ENCODE measurements at regions not wholly inside any gene's neighbourhood (a gene's known extent, or its start where the extent isn't known, plus 50 kb on each side); places are given as distances from the start of the nearest gene placed in this dataset.

DNA sequence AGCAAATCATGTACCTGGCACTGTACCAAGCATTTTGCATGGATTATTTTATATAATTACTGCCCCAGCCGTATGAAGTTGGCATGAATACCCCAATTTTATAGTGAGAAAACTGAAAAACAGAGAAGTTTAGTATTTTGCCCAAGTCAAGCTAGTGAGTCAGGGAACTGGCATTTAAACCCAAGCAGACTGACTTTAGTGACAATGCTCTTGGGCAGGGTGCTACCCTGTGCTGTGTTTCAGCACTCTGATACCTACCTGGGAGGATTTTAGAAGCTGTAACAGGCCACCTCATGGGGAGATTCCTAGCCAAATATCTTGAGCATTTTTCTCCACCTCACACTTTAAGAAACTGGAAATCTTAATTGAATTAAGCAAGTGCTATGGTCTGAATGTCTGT is 98.1 kb upstream of the MAX start:
- H3K27ac ChIP-seq (ENCODE audit: insufficient read depth, low read length, poor library complexity, severe bottlenecking): no peak overlapping the region
- H3K27me3 ChIP-seq (replicated peaks; ENCODE audit: control insufficient read depth, insufficient read depth, low read length, poor library complexity, severe bottlenecking): no peaks in the 10 kb centered on the region
- H3K4me1 ChIP-seq (ENCODE audit: control insufficient read depth, insufficient read depth, low read length, poor library complexity, severe bottlenecking): peaks cover 6% of the 10 kb centered on the region
- H3K9me3 ChIP-seq (ENCODE audit: control insufficient read depth, low read length): no peaks in the 10 kb centered on the region
- H3K4me3 ChIP-seq (ENCODE audit: insufficient read depth, low read depth, low read length, poor library complexity, severe bottlenecking): no peak overlapping the region
- DNase-seq: no peak
- H3K36me3 ChIP-seq (ENCODE audit: control insufficient read depth, insufficient read depth, low read length): no peaks in the 10 kb centered on the region

DNA sequence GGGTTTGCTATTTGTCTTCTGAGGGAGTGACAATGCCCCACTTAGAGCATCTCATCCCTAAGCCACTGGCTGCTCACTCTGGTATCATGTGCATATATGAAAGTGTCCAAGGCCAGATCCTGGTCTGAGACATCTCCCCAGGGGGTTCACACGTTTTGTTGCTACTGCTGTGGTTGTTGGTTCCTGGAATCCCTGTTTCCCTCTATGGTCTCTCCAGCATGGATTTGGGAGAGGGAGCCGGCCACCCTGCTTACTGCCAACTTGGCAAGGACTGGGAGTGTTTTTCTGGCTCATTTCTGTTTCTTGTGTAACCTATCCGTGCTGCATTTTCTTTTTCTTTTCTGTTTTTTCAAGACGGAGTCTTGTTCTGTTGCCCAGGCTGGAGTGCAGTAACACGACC is 101.3 kb upstream of the MAX start:
- H3K4me1 ChIP-seq (ENCODE audit: control insufficient read depth, insufficient read depth, low read length, poor library complexity, severe bottlenecking): peaks cover 34% of the 10 kb centered on the region
- no peak overlapping the region for H3K27ac ChIP-seq (ENCODE audit: insufficient read depth, low read length, poor library complexity, severe bottlenecking)
- DNase-seq: no peak
- H3K36me3 ChIP-seq (ENCODE audit: control insufficient read depth, insufficient read depth, low read length): no peaks in the 10 kb centered on the region
- no peak overlapping the region for H3K4me3 ChIP-seq (ENCODE audit: insufficient read depth, low read depth, low read length, poor library complexity, severe bottlenecking)
- H3K9me3 ChIP-seq (ENCODE audit: control insufficient read depth, low read length): no peaks in the 10 kb centered on the region
- H3K27me3 ChIP-seq (replicated peaks; ENCODE audit: control insufficient read depth, insufficient read depth, low read length, poor library complexity, severe bottlenecking): no peaks in the 10 kb centered on the region

GRCh38 chr14:65204056-65204455 is 101.7 kb upstream of the MAX start:
- Histone ChIP-seq H3K9me3 (ENCODE audit: control insufficient read depth, low read length) (no peaks in the 10 kb centered on the region), H3K27me3 (replicated peaks; ENCODE audit: control insufficient read depth, insufficient read depth, low read length, poor library complexity, severe bottlenecking) (no peaks in the 10 kb centered on the region), H3K27ac (ENCODE audit: insufficient read depth, low read length, poor library complexity, severe bottlenecking) (no peak overlapping the region), H3K4me1 (ENCODE audit: control insufficient read depth, insufficient read depth, low read length, poor library complexity, severe bottlenecking) (peaks cover 39% of the 10 kb centered on the region), H3K4me3 (ENCODE audit: insufficient read depth, low read depth, low read length, poor library complexity, severe bottlenecking) (no peak overlapping the region), H3K36me3 (ENCODE audit: control insufficient read depth, insufficient read depth, low read length) (no peaks in the 10 kb centered on the region)
- DNase-seq: no peak

DNA sequence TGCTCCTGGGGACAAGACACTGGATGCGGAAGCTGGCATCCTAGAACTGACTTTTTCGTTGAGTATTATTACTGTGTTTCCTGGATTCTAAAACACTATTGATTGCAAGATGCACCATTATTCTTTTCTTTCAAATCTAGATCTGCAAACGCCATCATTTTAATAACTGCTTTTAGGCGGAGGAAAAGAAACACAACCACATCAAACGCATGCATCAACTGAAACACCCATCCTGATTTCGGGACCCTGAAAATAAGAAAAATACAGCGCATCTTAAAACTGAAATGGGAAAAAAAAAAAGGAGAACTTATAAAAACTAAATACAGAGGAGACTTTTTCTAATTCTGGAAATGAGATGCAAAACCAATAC is 103.7 kb upstream of the MAX start:
- H3K36me3 ChIP-seq (ENCODE audit: control insufficient read depth, insufficient read depth, low read length): no peaks in the 10 kb centered on the region
- H3K9me3 ChIP-seq (ENCODE audit: control insufficient read depth, low read length): no peaks in the 10 kb centered on the region
- no peak for DNase-seq
- H3K4me1 ChIP-seq (ENCODE audit: control insufficient read depth, insufficient read depth, low read length, poor library complexity, severe bottlenecking): peaks cover 51% of the 10 kb centered on the region
- peak overlapping the region; percentile 53 for H3K27ac ChIP-seq (ENCODE audit: insufficient read depth, low read length, poor library complexity, severe bottlenecking)
- H3K4me3 ChIP-seq (ENCODE audit: insufficient read depth, low read depth, low read length, poor library complexity, severe bottlenecking): peak overlapping the region; percentile 6
- no peaks in the 10 kb centered on the region for H3K27me3 ChIP-seq (replicated peaks; ENCODE audit: control insufficient read depth, insufficient read depth, low read length, poor library complexity, severe bottlenecking)

DNA sequence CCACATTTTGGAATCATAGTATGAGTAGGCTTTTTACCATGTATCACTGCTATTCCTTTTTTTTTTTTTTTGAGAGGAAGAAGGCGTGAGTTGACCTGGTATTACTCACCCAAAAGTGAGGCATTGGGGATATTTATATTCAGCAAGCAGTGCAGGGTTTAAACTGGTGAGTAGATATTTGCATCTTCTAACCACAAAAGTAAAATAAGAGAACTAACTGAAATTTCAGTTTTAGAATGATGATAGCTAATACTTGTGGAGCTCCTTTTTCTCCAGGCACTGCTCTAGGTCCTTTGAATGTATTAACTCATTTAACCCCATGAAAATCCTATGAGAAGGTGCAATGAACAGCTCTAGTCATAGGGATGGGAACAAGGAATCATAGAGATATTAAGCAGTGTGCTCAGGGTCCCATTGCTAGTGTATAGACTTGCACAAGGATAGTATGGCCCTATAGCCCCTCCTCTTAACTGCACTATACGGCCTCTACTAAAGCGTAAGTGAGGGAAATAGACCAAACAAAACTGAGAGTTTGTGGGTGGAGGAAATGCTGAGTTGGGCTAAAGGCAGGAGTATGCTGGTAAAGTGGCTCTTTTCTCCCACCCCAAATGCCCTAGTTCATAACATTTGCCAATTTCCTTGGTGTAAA is 104.3 kb upstream of the MAX start:
- peaks cover 55% of the 10 kb centered on the region for H3K4me1 ChIP-seq (ENCODE audit: control insufficient read depth, insufficient read depth, low read length, poor library complexity, severe bottlenecking)
- H3K27me3 ChIP-seq (replicated peaks; ENCODE audit: control insufficient read depth, insufficient read depth, low read length, poor library complexity, severe bottlenecking): no peaks in the 10 kb centered on the region
- no peaks in the 10 kb centered on the region for H3K9me3 ChIP-seq (ENCODE audit: control insufficient read depth, low read length)
- H3K27ac ChIP-seq (ENCODE audit: insufficient read depth, low read length, poor library complexity, severe bottlenecking): peak overlapping the region; percentile 53
- no peaks in the 10 kb centered on the region for H3K36me3 ChIP-seq (ENCODE audit: control insufficient read depth, insufficient read depth, low read length)
- no peak for DNase-seq
- peak overlapping the region; percentile 9 for H3K4me3 ChIP-seq (ENCODE audit: insufficient read depth, low read depth, low read length, poor library complexity, severe bottlenecking)

- H3K9me3 ChIP-seq (ENCODE audit: control insufficient read depth, low read length): no peaks in the 10 kb centered on the region
- H3K27me3 ChIP-seq (replicated peaks; ENCODE audit: control insufficient read depth, insufficient read depth, low read length, poor library complexity, severe bottlenecking): no peaks in the 10 kb centered on the region
- H3K27ac ChIP-seq (ENCODE audit: insufficient read depth, low read length, poor library complexity, severe bottlenecking): peak overlapping the region; percentile 20
- H3K4me1 ChIP-seq (ENCODE audit: control insufficient read depth, insufficient read depth, low read length, poor library complexity, severe bottlenecking): peaks cover 55% of the 10 kb centered on the region
- no peaks in the 10 kb centered on the region for H3K36me3 ChIP-seq (ENCODE audit: control insufficient read depth, insufficient read depth, low read length)
- DNase-seq: no peak
- H3K4me3 ChIP-seq (ENCODE audit: insufficient read depth, low read depth, low read length, poor library complexity, severe bottlenecking): no peak overlapping the region
Measured at GRCh38 chr14:65208548-65208947, 106.2 kb upstream of the MAX start.

DNA sequence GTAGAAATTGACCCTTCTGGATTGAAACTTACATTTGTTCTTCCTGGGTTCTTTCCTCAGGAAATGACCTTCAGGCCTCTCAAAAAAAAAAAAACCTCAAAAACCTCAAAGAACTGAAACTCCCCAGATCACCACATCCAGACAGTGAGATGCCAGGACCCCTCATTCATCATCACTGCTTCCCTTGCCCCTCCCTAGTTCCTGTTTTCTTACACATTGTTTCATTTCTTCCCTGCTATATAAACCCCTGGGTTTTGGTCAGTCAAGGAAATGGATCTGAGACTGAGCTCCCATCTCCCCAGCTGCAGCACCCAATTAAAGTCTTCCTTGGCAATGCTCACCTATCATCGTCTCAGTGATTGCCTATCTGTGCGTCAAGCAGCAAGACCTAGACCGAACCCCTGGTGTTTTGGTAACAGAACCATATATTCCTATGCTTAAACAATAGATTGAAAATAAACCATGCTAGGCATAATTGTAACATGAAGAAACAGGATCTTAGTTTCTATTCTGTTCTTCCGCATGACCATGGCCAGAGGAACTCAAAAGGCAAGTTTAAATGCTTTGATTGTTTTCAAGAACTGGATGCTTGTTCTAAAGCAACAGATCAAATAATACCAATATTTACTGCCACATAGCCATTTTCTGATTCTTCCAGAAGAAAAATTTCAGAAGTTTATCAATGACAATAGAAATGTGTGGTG is 108.0 kb upstream of the MAX start:
- Histone ChIP-seq H3K9me3 (ENCODE audit: control insufficient read depth, low read length) (no peaks in the 10 kb centered on the region), H3K27me3 (replicated peaks; ENCODE audit: control insufficient read depth, insufficient read depth, low read length, poor library complexity, severe bottlenecking) (no peaks in the 10 kb centered on the region), H3K4me3 (ENCODE audit: insufficient read depth, low read depth, low read length, poor library complexity, severe bottlenecking) (no peak overlapping the region), H3K27ac (ENCODE audit: insufficient read depth, low read length, poor library complexity, severe bottlenecking) (no peak overlapping the region), H3K4me1 (ENCODE audit: control insufficient read depth, insufficient read depth, low read length, poor library complexity, severe bottlenecking) (peaks cover 51% of the 10 kb centered on the region), H3K36me3 (ENCODE audit: control insufficient read depth, insufficient read depth, low read length) (no peaks in the 10 kb centered on the region)
- no peak for DNase-seq

DNA sequence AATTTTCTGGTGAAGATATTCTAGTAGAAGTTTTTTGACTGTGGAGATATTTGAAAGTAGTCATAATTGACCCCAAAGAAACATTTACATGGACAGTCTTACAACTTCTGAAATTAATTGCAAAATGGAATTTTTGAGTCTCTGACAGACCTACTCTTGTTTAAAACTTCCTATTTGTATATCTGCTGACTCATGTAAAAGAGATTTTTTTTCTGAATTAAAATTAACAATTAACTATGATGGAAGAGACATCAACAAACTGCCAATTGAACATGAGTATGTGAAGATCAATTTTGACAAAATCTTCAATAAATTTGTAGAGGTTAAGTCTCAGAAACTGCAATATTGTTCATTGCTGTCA is 108.5 kb upstream of the MAX start:
- no peaks in the 10 kb centered on the region for H3K27me3 ChIP-seq (replicated peaks; ENCODE audit: control insufficient read depth, insufficient read depth, low read length, poor library complexity, severe bottlenecking)
- H3K36me3 ChIP-seq (ENCODE audit: control insufficient read depth, insufficient read depth, low read length): no peaks in the 10 kb centered on the region
- no peak overlapping the region for H3K4me3 ChIP-seq (ENCODE audit: insufficient read depth, low read depth, low read length, poor library complexity, severe bottlenecking)
- H3K27ac ChIP-seq (ENCODE audit: insufficient read depth, low read length, poor library complexity, severe bottlenecking): no peak overlapping the region
- H3K9me3 ChIP-seq (ENCODE audit: control insufficient read depth, low read length): no peaks in the 10 kb centered on the region
- peaks cover 46% of the 10 kb centered on the region for H3K4me1 ChIP-seq (ENCODE audit: control insufficient read depth, insufficient read depth, low read length, poor library complexity, severe bottlenecking)
- no peak for DNase-seq

- H3K4me1 ChIP-seq (ENCODE audit: control insufficient read depth, insufficient read depth, low read length, poor library complexity, severe bottlenecking): peaks cover 40% of the 10 kb centered on the region
- H3K4me3 ChIP-seq (ENCODE audit: insufficient read depth, low read depth, low read length, poor library complexity, severe bottlenecking): no peak overlapping the region
- no peak overlapping the region for H3K27ac ChIP-seq (ENCODE audit: insufficient read depth, low read length, poor library complexity, severe bottlenecking)
- no peak for DNase-seq
- no peaks in the 10 kb centered on the region for H3K9me3 ChIP-seq (ENCODE audit: control insufficient read depth, low read length)
- no peaks in the 10 kb centered on the region for H3K36me3 ChIP-seq (ENCODE audit: control insufficient read depth, insufficient read depth, low read length)
- no peaks in the 10 kb centered on the region for H3K27me3 ChIP-seq (replicated peaks; ENCODE audit: control insufficient read depth, insufficient read depth, low read length, poor library complexity, severe bottlenecking)
Measured at GRCh38 chr14:65211341-65211987, 109.1 kb upstream of the MAX start.

GRCh38 chr14:65213316-65213715 is 111.0 kb upstream of the MAX start:
- Histone ChIP-seq H3K27me3 (replicated peaks; ENCODE audit: control insufficient read depth, insufficient read depth, low read length, poor library complexity, severe bottlenecking) (no peaks in the 10 kb centered on the region), H3K4me1 (ENCODE audit: control insufficient read depth, insufficient read depth, low read length, poor library complexity, severe bottlenecking) (peaks cover 23% of the 10 kb centered on the region), H3K4me3 (ENCODE audit: insufficient read depth, low read depth, low read length, poor library complexity, severe bottlenecking) (no peak overlapping the region), H3K27ac (ENCODE audit: insufficient read depth, low read length, poor library complexity, severe bottlenecking) (no peak overlapping the region), H3K36me3 (ENCODE audit: control insufficient read depth, insufficient read depth, low read length) (no peaks in the 10 kb centered on the region), H3K9me3 (ENCODE audit: control insufficient read depth, low read length) (no peaks in the 10 kb centered on the region)
- no peak for DNase-seq
